Fibroblast of villous mesenchyme (primary cell): ENCODE measurements at regions not wholly inside any gene's neighbourhood (a gene's known extent, or its start where the extent isn't known, plus 50 kb on each side); places are given as distances from the start of the nearest gene placed in this dataset.

ENCODE experiments used
- DNase-seq: peaks from one replicate; pipeline ENCODE4 v3.0.0-alpha.2; 2010; ENCODE audit warnings: low read depth
- H3K4me3 ChIP-seq: 2 replicates; pipeline ENCODE4 v1.5.1; 2011; ENCODE audit warnings: low read depth, mild to moderate bottlenecking, low read length
- TF ChIP-seq, protein P1 (sequence below): IDR thresholded peaks from 2 replicates; pipeline ENCODE4 v1.5.1; 2012; ENCODE audit warnings: low read depth, mild to moderate bottlenecking, low read length; ENCODE audit not compliant: insufficient read depth

DNA sequence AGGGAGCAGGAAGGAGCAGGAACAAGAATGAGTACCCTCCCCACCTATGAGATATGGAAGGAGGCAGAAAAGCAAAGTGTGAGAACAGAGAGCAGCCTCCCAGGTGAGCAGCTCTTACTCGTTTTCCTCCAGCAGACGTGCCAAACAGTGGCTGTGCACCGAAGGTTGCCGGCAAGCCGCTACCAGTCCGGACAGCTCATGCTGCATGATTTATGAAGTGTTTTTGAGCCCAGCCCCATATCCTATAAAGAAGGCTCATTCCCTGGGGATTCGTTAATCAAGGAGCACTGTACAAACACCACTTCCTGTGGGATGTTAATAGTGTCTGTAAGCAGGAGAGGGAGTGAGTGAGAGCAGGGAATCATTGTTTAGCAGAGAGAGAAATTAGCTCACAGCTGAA is 118.3 kb upstream of the FOXB1 start:
- DNase-seq, result peak; percentile 2
- TF ChIP-seq, protein P1, sequence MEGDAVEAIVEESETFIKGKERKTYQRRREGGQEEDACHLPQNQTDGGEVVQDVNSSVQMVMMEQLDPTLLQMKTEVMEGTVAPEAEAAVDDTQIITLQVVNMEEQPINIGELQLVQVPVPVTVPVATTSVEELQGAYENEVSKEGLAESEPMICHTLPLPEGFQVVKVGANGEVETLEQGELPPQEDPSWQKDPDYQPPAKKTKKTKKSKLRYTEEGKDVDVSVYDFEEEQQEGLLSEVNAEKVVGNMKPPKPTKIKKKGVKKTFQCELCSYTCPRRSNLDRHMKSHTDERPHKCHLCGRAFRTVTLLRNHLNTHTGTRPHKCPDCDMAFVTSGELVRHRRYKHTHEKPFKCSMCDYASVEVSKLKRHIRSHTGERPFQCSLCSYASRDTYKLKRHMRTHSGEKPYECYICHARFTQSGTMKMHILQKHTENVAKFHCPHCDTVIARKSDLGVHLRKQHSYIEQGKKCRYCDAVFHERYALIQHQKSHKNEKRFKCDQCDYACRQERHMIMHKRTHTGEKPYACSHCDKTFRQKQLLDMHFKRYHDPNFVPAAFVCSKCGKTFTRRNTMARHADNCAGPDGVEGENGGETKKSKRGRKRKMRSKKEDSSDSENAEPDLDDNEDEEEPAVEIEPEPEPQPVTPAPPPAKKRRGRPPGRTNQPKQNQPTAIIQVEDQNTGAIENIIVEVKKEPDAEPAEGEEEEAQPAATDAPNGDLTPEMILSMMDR, result no peak
- no peak overlapping the region for H3K4me3 ChIP-seq

DNA sequence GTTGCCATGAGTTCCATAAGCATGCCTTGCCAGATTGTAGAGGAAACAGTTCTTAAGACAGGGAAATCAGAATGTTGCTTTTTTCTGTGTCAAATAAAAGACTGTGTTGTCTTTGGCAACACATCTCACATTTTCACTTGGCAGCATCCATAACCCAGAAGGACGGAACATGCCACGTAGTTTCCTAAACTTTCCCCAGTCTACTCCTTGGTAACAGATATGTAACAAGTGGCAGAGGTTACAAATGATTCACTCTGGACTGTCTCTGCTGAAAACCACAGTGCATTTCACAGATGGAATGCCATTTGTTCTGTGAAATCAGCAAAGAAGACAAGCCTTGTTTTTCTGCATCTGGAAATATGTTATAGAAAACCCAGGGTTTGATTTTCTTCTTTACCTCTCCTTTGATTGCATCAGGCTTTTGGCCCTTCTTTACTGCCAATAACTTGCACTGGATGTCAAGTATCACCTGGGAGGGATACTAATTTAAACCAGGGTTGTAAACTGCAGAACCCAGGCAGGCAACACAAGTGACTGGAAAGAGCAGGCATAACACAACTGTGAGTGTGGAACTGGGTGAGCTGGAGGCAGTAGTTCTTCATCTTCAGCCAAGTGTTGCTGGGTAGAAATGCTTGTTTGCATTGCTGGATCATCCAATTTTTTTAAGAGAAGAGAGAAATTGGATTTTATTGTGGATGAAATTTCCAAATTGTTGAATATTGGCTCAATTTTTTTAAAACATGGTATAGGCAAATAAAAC is 124.4 kb upstream of the FOXB1 start:
- peak; percentile 5 for DNase-seq
- no peak overlapping the region for H3K4me3 ChIP-seq
- TF ChIP-seq, protein P1, result no peak

DNA sequence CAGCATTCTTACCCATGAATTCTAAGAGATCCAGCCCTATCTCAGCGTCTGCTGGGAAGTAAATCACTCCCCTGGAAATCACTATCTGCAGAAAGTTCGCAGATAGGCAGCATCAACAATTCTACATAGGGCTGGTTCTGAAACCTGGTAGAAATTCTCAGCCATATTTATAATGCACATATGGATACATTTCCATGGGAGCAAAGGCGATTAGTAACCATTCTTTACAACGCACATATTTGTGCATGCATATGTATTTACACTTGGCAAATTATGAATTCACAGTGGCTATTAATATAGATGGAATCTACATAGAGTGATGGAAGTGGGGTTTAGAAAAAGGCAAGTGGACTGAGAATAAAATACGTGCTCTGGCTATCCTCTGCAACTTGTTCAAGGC is 128.0 kb upstream of the FOXB1 start:
- no peak for DNase-seq
- no peak overlapping the region for H3K4me3 ChIP-seq
- TF ChIP-seq, protein P1, result no peak

DNA sequence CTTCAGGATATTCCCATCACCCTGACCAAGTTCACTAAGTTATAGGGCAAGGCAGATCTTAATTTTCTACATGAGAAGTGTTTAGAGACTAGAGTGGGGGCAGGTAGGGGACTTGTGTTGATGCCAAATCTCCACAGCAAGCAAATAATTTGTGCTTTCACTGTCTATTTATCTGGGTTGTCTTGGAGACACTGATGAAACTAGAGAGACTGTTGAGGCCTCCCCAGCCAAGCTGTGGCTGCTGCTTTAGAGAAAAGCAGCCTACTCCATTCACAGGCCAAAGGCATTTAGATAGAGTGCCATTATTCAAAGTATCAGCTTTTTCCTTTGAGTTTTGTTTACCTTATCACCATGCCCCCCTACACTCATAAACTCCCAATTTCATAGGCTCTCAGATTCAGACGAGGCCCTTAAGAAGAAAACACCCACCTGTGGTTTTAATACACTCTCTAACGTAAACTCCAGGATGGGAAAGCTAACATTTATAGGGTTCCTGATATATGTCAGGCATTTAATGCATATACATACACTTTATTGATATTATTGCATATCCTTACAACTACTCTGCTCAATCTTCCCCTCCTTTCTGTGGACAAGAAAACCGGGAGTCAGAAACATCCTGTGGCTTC is 130.4 kb upstream of the FOXB1 start:
- TF ChIP-seq, protein P1, result no peak
- no peak for DNase-seq
- no peak overlapping the region for H3K4me3 ChIP-seq

DNA sequence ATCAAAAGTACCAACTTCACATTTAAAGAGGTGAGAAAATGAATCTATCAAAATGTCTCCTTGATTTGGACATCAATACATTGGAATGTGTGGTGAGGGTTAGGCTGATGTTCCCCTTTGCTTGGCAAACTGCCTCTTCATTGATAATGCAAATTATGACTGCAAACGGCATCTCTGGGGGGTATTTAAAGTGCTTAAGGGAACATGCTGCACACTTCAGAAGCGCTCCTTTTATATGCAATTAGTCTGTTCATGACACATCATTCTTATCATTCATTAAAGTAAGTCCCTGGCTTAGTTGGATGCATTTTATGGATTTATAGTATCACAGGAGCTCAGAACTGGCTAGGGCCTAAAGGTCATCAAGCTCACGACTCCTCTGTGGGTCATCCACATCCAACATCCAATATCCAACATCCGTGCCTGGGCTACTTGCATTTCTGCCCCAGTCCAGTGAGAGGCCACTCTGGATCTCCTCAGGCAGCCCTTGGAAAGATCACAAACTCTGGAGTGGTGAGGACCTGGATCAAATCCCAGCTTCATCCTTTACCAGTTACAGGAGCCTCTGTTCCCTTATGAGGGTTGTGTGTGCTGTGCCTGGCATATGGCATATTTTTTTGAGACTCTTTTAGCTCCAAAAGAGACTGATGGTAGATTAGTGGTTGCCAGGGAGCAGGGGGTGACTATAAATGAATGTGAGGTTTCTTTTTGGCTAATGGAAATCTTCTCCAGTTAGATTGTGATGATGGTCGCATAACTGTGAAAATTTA is 136.8 kb upstream of the FOXB1 start:
- DNase-seq, result no peak
- no peak overlapping the region for H3K4me3 ChIP-seq
- TF ChIP-seq, protein P1, result no peak

DNA sequence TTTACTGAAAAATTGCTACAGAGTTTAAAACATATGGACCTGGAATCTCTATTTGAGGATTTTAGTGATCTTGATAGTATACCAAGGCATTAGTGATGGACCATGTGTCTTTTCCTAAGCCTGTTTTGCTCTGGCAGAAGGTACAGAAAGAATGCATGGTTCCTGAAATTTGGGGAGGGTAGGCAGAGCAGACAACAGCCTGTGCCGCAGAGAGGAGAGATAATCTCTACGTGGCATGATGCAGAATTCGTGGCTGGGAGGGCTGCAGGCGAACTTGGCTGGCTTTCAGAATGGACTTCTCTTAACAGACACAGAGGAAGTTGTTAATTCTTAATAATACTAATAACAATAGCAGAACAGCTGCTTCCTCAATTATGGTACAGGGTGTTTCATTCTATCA is 137.5 kb upstream of the FOXB1 start:
- TF ChIP-seq, protein P1, result no peak
- DNase-seq, result no peak
- H3K4me3 ChIP-seq, result no peak overlapping the region
